ENCODE measurements at regions not wholly inside any gene's neighbourhood (a gene's known extent, or its start where the extent isn't known, plus 50 kb on each side); places are given as distances from the start of the nearest gene placed in this dataset.
"Not testable (repeated sequence)": the region's sequence is repeated elsewhere in the genome, so short reads cannot be mapped to it uniquely, and the experiment has no call there.

DNA sequence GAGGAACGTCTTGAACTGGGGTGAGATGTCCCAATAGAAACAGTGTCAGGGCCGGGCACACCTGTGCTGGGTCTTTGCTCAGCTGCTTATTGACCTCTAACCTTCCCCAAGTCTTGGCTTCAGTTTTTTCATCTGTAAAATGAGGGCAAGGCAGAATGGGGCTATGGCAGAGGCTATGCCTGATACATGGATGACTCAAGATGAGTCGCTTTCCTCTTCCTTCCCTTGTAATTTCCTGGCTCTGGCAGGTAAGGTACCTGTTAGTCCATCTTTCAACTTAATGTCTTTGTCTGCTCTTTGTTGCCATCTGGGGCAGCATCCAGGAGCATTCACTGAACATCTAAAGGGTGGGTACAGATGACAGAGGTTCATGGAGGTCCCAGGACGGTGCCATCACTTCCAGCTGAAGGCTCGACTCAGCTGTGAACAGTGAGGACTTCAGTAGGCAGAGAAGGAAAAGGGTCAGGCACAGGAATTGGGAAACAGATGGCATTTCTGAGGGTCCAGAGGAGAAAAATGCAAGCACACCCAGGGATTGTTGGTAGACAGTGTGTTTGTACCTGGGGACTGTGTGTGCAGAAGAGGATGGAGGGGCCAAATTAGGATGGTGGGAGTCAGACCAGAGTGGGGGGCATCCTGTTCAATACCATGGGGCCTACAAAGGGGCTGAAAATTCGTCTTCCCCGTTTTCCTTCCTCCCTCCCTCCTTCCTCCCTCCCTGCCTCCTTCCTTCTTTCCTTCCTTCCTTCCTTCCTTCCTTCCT is 268.3 kb downstream of the VRK1 start:
- Histone ChIP-seq H3K27me3 (ENCODE audit: control insufficient read depth in 3 of 3, insufficient read depth in 3 of 3, low read length in 3 of 3) (no peaks in the 10 kb centered on the region), H3K9me3 (ENCODE audit: control insufficient read depth in 2 of 2, insufficient read depth in 1 of 2, low read depth in 1 of 2, low read length in 1 of 2) (no peaks in the 10 kb centered on the region), H3K27ac (ENCODE audit: low read depth in 1 of 3, low read length in 2 of 3) (no peak overlapping the region), H3K4me3 (ENCODE audit: low read depth in 1 of 3, low read length in 3 of 3) (no peak overlapping the region), H3K36me3 (ENCODE audit: control insufficient read depth in 3 of 3, insufficient read depth in 2 of 3, low read depth in 1 of 3, low read length in 3 of 3) (no peaks in the 10 kb centered on the region), H3K4me1 (ENCODE audit: control insufficient read depth in 3 of 3, insufficient read depth in 2 of 3, low read depth in 1 of 3, low read length in 2 of 3) (no peaks in the 10 kb centered on the region)
- 59 to 67% (median 62%) methylated on average over 7 of the region's 7 CpGs for WGBS, 3 donors
- DNase-seq = no peak
- no peak for FAIRE-seq

DNA sequence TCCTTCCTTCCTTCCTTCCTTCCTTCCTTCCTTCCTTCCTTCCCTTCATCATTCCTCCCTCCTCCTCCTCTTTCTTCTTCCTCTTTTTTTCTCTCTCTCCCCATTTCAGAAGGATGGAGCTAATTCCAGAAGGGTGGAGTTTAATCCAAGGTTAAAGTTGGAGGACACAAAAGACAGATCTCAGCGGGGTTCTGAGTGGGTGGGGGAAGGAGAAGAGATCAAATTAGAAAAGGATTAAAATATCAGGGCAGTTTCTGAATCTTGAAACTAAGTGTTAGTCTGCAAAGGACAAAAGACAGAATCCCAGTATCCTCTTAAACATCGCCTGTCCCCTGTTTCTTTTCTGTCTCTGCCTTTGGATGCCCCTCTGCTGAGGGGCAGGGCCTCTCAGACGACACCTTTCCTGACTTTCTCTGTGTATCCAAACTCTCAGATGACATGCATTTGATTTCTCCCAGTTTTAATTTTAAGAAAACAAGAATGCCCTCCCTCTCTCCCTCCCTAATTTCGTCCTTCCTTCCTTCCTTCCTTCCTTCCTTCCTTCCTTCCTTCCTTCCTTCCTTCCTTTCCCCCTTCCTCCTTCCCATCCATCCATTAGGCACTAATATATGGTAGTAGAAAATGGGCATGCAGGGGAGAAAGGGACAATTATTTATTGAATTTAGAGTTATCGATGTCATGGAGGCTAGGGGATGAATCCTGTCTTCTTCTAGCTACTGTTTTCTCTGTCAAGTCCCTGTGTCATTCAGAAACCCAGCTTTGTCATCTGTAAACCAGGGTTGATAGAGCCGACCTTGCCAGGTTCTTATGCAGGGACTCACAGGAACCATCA is 269.1 kb downstream of the VRK1 start:
- H3K27me3 ChIP-seq (ENCODE audit: control insufficient read depth in 3 of 3, insufficient read depth in 3 of 3, low read length in 3 of 3) = no peaks in the 10 kb centered on the region
- no peak overlapping the region for H3K27ac ChIP-seq (ENCODE audit: low read depth in 1 of 3, low read length in 2 of 3)
- DNase-seq (no peak), FAIRE-seq (no peak)
- H3K4me3 ChIP-seq (ENCODE audit: low read depth in 1 of 3, low read length in 3 of 3) = no peak overlapping the region
- WGBS, 3 donors = 55 to 57% (median 55%) methylated on average over 6 of the region's 6 CpGs
- H3K36me3 ChIP-seq (ENCODE audit: control insufficient read depth in 3 of 3, insufficient read depth in 2 of 3, low read depth in 1 of 3, low read length in 3 of 3) = no peaks in the 10 kb centered on the region
- no peaks in the 10 kb centered on the region for H3K9me3 ChIP-seq (ENCODE audit: control insufficient read depth in 2 of 2, insufficient read depth in 1 of 2, low read depth in 1 of 2, low read length in 1 of 2)
- H3K4me1 ChIP-seq (ENCODE audit: control insufficient read depth in 3 of 3, insufficient read depth in 2 of 3, low read depth in 1 of 3, low read length in 2 of 3) = no peaks in the 10 kb centered on the region

DNA sequence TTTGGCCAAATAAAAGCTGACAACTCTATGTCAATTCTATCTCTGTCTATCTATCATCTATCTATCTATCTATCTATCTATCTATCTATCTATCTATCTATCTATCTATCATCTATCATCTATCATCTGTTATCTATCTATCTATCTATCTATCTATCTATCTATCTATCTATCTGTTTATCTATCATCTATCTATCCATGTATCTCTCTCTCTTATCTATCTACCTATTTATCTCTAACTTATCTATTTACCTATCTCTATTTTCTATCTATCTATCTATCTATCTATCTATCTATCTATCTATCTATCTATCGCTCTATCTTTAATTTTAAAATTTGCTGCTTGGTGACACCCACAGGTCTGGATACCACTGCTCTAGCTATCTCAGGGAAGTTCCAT is 271.1 kb downstream of the VRK1 start:
- not testable (repeated sequence) for H3K27me3 ChIP-seq (ENCODE audit: control insufficient read depth in 3 of 3, insufficient read depth in 3 of 3, low read length in 3 of 3); H3K27ac ChIP-seq (ENCODE audit: low read depth in 1 of 3, low read length in 2 of 3); H3K4me1 ChIP-seq (ENCODE audit: control insufficient read depth in 3 of 3, insufficient read depth in 2 of 3, low read depth in 1 of 3, low read length in 2 of 3); H3K36me3 ChIP-seq (ENCODE audit: control insufficient read depth in 3 of 3, insufficient read depth in 2 of 3, low read depth in 1 of 3, low read length in 3 of 3); H3K9me3 ChIP-seq (ENCODE audit: control insufficient read depth in 2 of 2, insufficient read depth in 1 of 2, low read depth in 1 of 2, low read length in 1 of 2); FAIRE-seq; H3K4me3 ChIP-seq (ENCODE audit: low read depth in 1 of 3, low read length in 3 of 3); DNase-seq
- 90 to 97% (median 93%) methylated on average over 1 of the region's 1 CpG for WGBS, 3 donors

DNA sequence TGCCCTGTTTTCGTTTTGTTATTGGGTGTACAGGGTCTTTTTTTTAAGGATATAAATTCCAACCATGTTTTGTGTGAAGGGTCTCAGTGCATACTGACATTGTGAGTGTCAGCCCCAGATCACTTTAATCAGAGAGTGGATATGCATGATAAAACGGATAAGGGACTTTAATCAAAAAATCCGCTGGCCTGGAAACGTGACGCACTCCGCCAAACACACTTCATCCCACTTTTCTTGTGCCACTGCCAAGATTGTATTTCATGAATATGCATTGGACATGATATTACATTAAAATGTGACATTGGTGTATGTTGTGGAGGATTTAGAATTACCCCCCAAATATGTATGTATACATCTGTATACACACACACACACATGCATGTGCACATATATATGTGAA is 273.1 kb downstream of the VRK1 start:
- Histone ChIP-seq H3K27ac (ENCODE audit: low read depth in 1 of 3, low read length in 2 of 3) (no peak overlapping the region), H3K9me3 (ENCODE audit: control insufficient read depth in 2 of 2, insufficient read depth in 1 of 2, low read depth in 1 of 2, low read length in 1 of 2) (no peaks in the 10 kb centered on the region), H3K27me3 (ENCODE audit: control insufficient read depth in 3 of 3, insufficient read depth in 3 of 3, low read length in 3 of 3) (peaks cover 0 to 4% (median 2%) of the 10 kb centered on the region in 3 donors), H3K4me3 (ENCODE audit: low read depth in 1 of 3, low read length in 3 of 3) (no peak overlapping the region), H3K36me3 (ENCODE audit: control insufficient read depth in 3 of 3, insufficient read depth in 2 of 3, low read depth in 1 of 3, low read length in 3 of 3) (no peaks in the 10 kb centered on the region), H3K4me1 (ENCODE audit: control insufficient read depth in 3 of 3, insufficient read depth in 2 of 3, low read depth in 1 of 3, low read length in 2 of 3) (no peaks in the 10 kb centered on the region)
- FAIRE-seq (no peak), DNase-seq (no peak)
- WGBS, 3 donors = 84 to 86% (median 84%) methylated on average over 6 of the region's 6 CpGs

DNA sequence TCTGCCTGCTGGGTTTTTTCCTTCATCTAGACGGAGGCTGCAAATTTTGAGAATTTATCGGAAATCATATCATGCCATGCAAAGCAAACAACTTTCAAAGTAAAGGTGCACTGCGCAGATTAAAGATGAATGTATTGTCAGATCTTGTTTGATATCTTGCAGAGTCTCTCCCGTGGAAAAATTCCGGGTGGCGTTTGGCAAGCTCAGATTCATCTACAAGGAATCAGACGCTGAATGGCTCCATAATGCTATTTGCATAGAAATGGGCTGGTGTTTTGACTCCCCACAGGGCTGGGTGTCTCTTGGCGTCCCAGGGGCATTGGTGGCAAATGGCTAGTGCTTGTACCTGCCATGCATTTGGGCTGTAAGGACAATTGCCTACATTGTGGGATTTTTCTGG is 274.0 kb downstream of the VRK1 start:
- Histone ChIP-seq H3K36me3 (ENCODE audit: control insufficient read depth in 3 of 3, insufficient read depth in 2 of 3, low read depth in 1 of 3, low read length in 3 of 3) (no peaks in the 10 kb centered on the region), H3K27ac (ENCODE audit: low read depth in 1 of 3, low read length in 2 of 3) (no peak overlapping the region), H3K27me3 (ENCODE audit: control insufficient read depth in 3 of 3, insufficient read depth in 3 of 3, low read length in 3 of 3) (peaks cover 0 to 4% (median 2%) of the 10 kb centered on the region in 3 donors), H3K9me3 (ENCODE audit: control insufficient read depth in 2 of 2, insufficient read depth in 1 of 2, low read depth in 1 of 2, low read length in 1 of 2) (no peaks in the 10 kb centered on the region), H3K4me1 (ENCODE audit: control insufficient read depth in 3 of 3, insufficient read depth in 2 of 3, low read depth in 1 of 3, low read length in 2 of 3) (no peaks in the 10 kb centered on the region), H3K4me3 (ENCODE audit: low read depth in 1 of 3, low read length in 3 of 3) (no peak overlapping the region)
- no peak for DNase-seq
- WGBS, 3 donors = 70 to 81% (median 79%) methylated on average over 8 of the region's 8 CpGs
- no peak for FAIRE-seq

DNA sequence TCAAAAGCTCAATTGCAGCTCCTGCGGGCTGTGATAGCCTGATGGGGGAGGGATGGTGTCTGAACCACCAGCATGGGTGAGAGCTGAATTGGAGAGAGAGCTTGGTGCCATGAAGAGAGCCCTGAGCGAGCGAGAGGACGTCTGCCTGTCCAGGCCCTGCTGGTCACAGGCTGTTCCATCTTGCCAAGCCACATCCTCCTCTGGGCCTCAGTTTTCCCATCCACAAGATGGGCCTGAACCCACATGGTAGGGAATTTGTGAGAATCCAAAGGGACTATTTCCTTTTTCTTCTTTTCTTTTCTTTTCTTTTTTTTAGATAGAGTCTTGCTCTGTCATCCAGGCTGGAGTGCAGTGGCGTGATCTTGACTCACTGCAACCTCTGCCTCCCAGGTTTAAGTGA is 276.4 kb downstream of the VRK1 start:
- FAIRE-seq (no peak), DNase-seq (no peak)
- H3K4me1 ChIP-seq (ENCODE audit: control insufficient read depth in 3 of 3, insufficient read depth in 2 of 3, low read depth in 1 of 3, low read length in 2 of 3) = no peaks in the 10 kb centered on the region
- no peaks in the 10 kb centered on the region for H3K36me3 ChIP-seq (ENCODE audit: control insufficient read depth in 3 of 3, insufficient read depth in 2 of 3, low read depth in 1 of 3, low read length in 3 of 3)
- no peak overlapping the region for H3K4me3 ChIP-seq (ENCODE audit: low read depth in 1 of 3, low read length in 3 of 3)
- H3K27ac ChIP-seq (ENCODE audit: low read depth in 1 of 3, low read length in 2 of 3) = no peak overlapping the region
- peaks cover 0 to 4% (median 2%) of the 10 kb centered on the region in 3 donors for H3K27me3 ChIP-seq (ENCODE audit: control insufficient read depth in 3 of 3, insufficient read depth in 3 of 3, low read length in 3 of 3)
- WGBS, 3 donors = 78 to 86% (median 81%) methylated on average over 5 of the region's 5 CpGs
- H3K9me3 ChIP-seq (ENCODE audit: control insufficient read depth in 2 of 2, insufficient read depth in 1 of 2, low read depth in 1 of 2, low read length in 1 of 2) = no peaks in the 10 kb centered on the region

DNA sequence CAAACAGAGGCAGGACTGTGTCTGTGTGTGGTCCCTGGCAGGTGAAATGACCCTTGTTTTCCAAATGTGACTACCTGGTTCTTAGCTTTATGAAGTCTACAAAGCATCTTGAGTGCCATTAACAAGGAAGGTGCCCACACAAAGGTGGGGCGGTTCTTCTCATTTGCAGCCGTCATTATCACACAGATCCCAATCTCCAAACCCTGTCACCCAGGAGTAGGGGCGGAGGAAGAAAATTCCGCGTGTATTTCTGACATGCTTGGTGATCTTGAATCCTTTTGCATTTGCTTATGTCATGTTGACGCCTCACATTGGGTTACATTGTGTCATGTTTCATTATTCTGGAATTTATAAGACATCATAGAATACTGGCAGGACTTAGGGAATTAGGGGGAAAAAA is 277.3 kb downstream of the VRK1 start:
- FAIRE-seq = no peak
- Histone ChIP-seq H3K27ac (ENCODE audit: low read depth in 1 of 3, low read length in 2 of 3) (no peak overlapping the region), H3K4me3 (ENCODE audit: low read depth in 1 of 3, low read length in 3 of 3) (no peak overlapping the region), H3K36me3 (ENCODE audit: control insufficient read depth in 3 of 3, insufficient read depth in 2 of 3, low read depth in 1 of 3, low read length in 3 of 3) (no peaks in the 10 kb centered on the region), H3K4me1 (ENCODE audit: control insufficient read depth in 3 of 3, insufficient read depth in 2 of 3, low read depth in 1 of 3, low read length in 2 of 3) (no peaks in the 10 kb centered on the region), H3K27me3 (ENCODE audit: control insufficient read depth in 3 of 3, insufficient read depth in 3 of 3, low read length in 3 of 3) (peaks cover 0 to 4% (median 2%) of the 10 kb centered on the region in 3 donors), H3K9me3 (ENCODE audit: control insufficient read depth in 2 of 2, insufficient read depth in 1 of 2, low read depth in 1 of 2, low read length in 1 of 2) (no peaks in the 10 kb centered on the region)
- WGBS, 3 donors = 77 to 80% (median 78%) methylated on average over 6 of the region's 6 CpGs
- no peak for DNase-seq

DNA sequence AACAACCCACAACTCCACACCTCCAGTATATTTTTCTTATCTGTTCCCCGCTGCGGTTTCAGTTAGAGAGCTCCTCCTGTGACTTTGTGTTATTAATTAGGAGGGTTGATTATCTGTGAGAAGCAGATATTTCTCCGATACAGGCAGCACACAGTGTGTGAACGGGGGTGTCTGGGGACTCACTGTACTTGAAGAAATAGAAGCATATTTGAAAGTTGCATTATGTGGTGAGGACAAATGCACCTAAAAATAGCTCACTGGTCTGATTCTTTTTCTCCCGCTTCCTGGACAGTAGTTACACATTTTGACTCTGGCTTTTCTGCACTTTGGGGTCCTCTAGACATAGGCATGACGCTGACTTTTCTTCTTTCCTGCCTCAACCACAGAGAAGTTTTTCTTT is 277.7 kb downstream of the VRK1 start:
- Histone ChIP-seq H3K9me3 (ENCODE audit: control insufficient read depth in 2 of 2, insufficient read depth in 1 of 2, low read depth in 1 of 2, low read length in 1 of 2) (no peaks in the 10 kb centered on the region), H3K36me3 (ENCODE audit: control insufficient read depth in 3 of 3, insufficient read depth in 2 of 3, low read depth in 1 of 3, low read length in 3 of 3) (no peaks in the 10 kb centered on the region), H3K4me3 (ENCODE audit: low read depth in 1 of 3, low read length in 3 of 3) (no peak overlapping the region), H3K27me3 (ENCODE audit: control insufficient read depth in 3 of 3, insufficient read depth in 3 of 3, low read length in 3 of 3) (peaks cover 0 to 4% (median 2%) of the 10 kb centered on the region in 3 donors), H3K4me1 (ENCODE audit: control insufficient read depth in 3 of 3, insufficient read depth in 2 of 3, low read depth in 1 of 3, low read length in 2 of 3) (no peaks in the 10 kb centered on the region), H3K27ac (ENCODE audit: low read depth in 1 of 3, low read length in 2 of 3) (no peak overlapping the region)
- DNase-seq = no peak
- 37 to 47% (median 39%) methylated on average over 6 of the region's 6 CpGs for WGBS, 3 donors
- no peak for FAIRE-seq
